ENCODE measurements at regions not wholly inside any gene's neighbourhood (a gene's known extent, or its start where the extent isn't known, plus 50 kb on each side); places are given as distances from the start of the nearest gene placed in this dataset.
"Not testable (repeated sequence)": the region's sequence is repeated elsewhere in the genome, so short reads cannot be mapped to it uniquely, and the experiment has no call there.

- Mint-ChIP-seq H3K4me1 (peaks cover 19% of the 10 kb centered on the region), H3K9me3 (peaks cover 10% of the 10 kb centered on the region), H3K27ac (no peak overlapping the region), H3K36me3 (ENCODE audit: low read depth) (peaks cover 2% of the 10 kb centered on the region), H3K27me3 (peaks cover 9% of the 10 kb centered on the region), H3K4me3 (no peak overlapping the region)
- no peak for DNase-seq
- CTCF ChIA-PET: no interaction called here
- POLR2A ChIA-PET: interaction anchor here (1.2 kb wide), 1 partner anchor 22 kb away, joined by 3 read pairs; no protein-coding TSS in a partner anchor
Measured at GRCh38 chr6:163756079-163756478, 341.6 kb downstream of the QKI start.

DNA sequence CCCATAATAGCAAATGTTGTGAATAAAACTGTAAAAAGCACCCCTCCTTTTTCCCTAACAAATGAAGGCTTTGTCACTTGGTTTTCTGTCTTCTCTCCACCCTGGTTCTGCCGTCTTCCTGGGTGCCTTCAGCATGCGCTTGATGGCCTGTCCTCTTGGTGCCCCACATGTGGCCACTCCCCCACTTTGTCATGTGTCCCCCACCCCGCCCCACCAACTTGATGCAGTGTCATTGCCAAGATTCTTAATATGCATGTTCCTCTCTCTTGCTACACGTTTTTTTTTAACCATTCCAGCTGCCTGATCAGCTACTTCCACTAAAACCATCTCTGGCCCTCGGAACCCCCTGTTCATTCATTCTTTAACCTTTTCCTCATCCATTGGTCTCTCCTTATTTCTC lies 340.3 kb downstream of the QKI start:
- peaks cover 2% of the 10 kb centered on the region for H3K36me3 Mint-ChIP-seq (ENCODE audit: low read depth)
- DNase-seq: no peak
- peaks cover 31% of the 10 kb centered on the region for H3K4me1 Mint-ChIP-seq
- POLR2A ChIA-PET: no interaction called here
- CTCF ChIA-PET: no interaction called here
- H3K27ac Mint-ChIP-seq: no peak overlapping the region
- peaks cover 10% of the 10 kb centered on the region for H3K9me3 Mint-ChIP-seq
- H3K4me3 Mint-ChIP-seq: no peak overlapping the region
- peaks cover 6% of the 10 kb centered on the region for H3K27me3 Mint-ChIP-seq

- Mint-ChIP-seq H3K4me3 (no peak overlapping the region), H3K9me3 (peaks cover 10% of the 10 kb centered on the region), H3K27me3 (peaks cover 2% of the 10 kb centered on the region), H3K27ac (no peak overlapping the region), H3K36me3 (ENCODE audit: low read depth) (peaks cover 2% of the 10 kb centered on the region), H3K4me1 (peaks cover 32% of the 10 kb centered on the region)
- DNase-seq: no peak
- CTCF ChIA-PET: no interaction called here
- POLR2A ChIA-PET: no interaction called here
Measured at GRCh38 chr6:163753430-163753829, 338.9 kb downstream of the QKI start.

GRCh38 chr6:163752446-163752845 lies 337.9 kb downstream of the QKI start:
- Mint-ChIP-seq H3K4me3 (no peak overlapping the region), H3K9me3 (peaks cover 10% of the 10 kb centered on the region), H3K36me3 (ENCODE audit: low read depth) (peaks cover 2% of the 10 kb centered on the region), H3K4me1 (peaks cover 32% of the 10 kb centered on the region), H3K27ac (no peak overlapping the region), H3K27me3 (peaks cover 2% of the 10 kb centered on the region)
- DNase-seq: no peak
- ChIA-PET CTCF (no interaction called here), POLR2A (interaction anchor here (2.9 kb wide), 1 partner anchor 14 kb away, joined by 6 read pairs; no protein-coding TSS in a partner anchor)

GRCh38 chr6:163751032-163751525 lies 336.6 kb downstream of the QKI start:
- Mint-ChIP-seq H3K27ac (peak overlapping the region; percentile 87), H3K4me1 (peaks cover 34% of the 10 kb centered on the region), H3K4me3 (peak overlapping the region; percentile 34), H3K9me3 (peaks cover 13% of the 10 kb centered on the region), H3K36me3 (ENCODE audit: low read depth) (peaks cover 2% of the 10 kb centered on the region), H3K27me3 (peaks cover 2% of the 10 kb centered on the region)
- ChIA-PET CTCF (no interaction called here), POLR2A (interaction anchor here (0.8 to 2.9 kb wide), 2 partner anchors 15 to 32 kb away, joined by 3 to 6 read pairs; no protein-coding TSS in a partner anchor)
- peak; percentile 51 for DNase-seq

GRCh38 chr6:163750431-163751031 lies 336.0 kb downstream of the QKI start:
- Mint-ChIP-seq H3K27ac (peak overlapping the region; percentile 87), H3K4me3 (peak overlapping the region; percentile 34), H3K36me3 (ENCODE audit: low read depth) (peaks cover 2% of the 10 kb centered on the region), H3K27me3 (peaks cover 2% of the 10 kb centered on the region), H3K4me1 (peaks cover 34% of the 10 kb centered on the region), H3K9me3 (peaks cover 13% of the 10 kb centered on the region)
- POLR2A ChIA-PET: interaction anchor here (2.9 kb wide), 1 partner anchor 16 kb away, joined by 6 read pairs; no protein-coding TSS in a partner anchor
- DNase-seq: peak; percentile 25
- CTCF ChIA-PET: no interaction called here

- H3K27ac Mint-ChIP-seq: no peak overlapping the region
- H3K4me1 Mint-ChIP-seq: peaks cover 34% of the 10 kb centered on the region
- POLR2A ChIA-PET: no interaction called here
- H3K4me3 Mint-ChIP-seq: no peak overlapping the region
- DNase-seq: no peak
- H3K36me3 Mint-ChIP-seq (ENCODE audit: low read depth): peaks cover 2% of the 10 kb centered on the region
- CTCF ChIA-PET: no interaction called here
- peaks cover 9% of the 10 kb centered on the region for H3K9me3 Mint-ChIP-seq
- H3K27me3 Mint-ChIP-seq: peaks cover 2% of the 10 kb centered on the region
Measured at GRCh38 chr6:163748886-163749285, 334.4 kb downstream of the QKI start.

DNA sequence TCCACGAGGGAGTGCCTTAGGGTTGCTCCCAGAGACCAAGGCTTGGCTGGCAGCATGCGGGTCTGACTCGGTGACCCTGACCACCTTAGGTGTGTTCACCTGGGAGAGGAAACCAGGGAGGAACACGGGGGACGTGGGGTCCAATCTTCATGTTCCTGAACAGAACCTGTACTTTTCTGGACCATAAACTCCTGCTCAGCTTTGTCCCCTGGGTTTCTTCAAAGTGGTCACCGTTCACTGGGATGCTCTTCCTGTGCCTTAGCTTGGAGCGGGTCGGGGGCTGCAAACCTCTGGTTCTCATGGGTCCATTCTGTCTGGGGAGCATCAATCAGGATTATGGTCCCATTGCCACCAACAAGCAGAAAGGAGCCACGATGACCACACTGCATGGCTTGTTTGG lies 333.5 kb downstream of the QKI start:
- no peak for DNase-seq
- no peak overlapping the region for H3K4me3 Mint-ChIP-seq
- no peak overlapping the region for H3K27ac Mint-ChIP-seq
- CTCF ChIA-PET: no interaction called here
- POLR2A ChIA-PET: no interaction called here
- peaks cover 2% of the 10 kb centered on the region for H3K36me3 Mint-ChIP-seq (ENCODE audit: low read depth)
- peaks cover 2% of the 10 kb centered on the region for H3K27me3 Mint-ChIP-seq
- peaks cover 29% of the 10 kb centered on the region for H3K4me1 Mint-ChIP-seq
- peaks cover 9% of the 10 kb centered on the region for H3K9me3 Mint-ChIP-seq

GRCh38 chr6:163747058-163747457 lies 332.5 kb downstream of the QKI start:
- H3K36me3 Mint-ChIP-seq (ENCODE audit: low read depth); DNase-seq; POLR2A ChIA-PET; CTCF ChIA-PET; H3K4me3 Mint-ChIP-seq; H3K27ac Mint-ChIP-seq; H3K9me3 Mint-ChIP-seq; H3K27me3 Mint-ChIP-seq: not testable (repeated sequence)
- H3K4me1 Mint-ChIP-seq: peaks cover 22% of the 10 kb centered on the region

GRCh38 chr6:163745536-163746400 lies 331.2 kb downstream of the QKI start:
- ChIA-PET POLR2A (no interaction called here), CTCF (no interaction called here)
- no peaks in the 10 kb centered on the region for H3K36me3 Mint-ChIP-seq (ENCODE audit: low read depth)
- DNase-seq: no peak
- H3K27me3 Mint-ChIP-seq: peaks cover 2% of the 10 kb centered on the region
- peaks cover 4% of the 10 kb centered on the region for H3K9me3 Mint-ChIP-seq
- peaks cover 12% of the 10 kb centered on the region for H3K4me1 Mint-ChIP-seq
- H3K4me3 Mint-ChIP-seq: no peak overlapping the region
- no peak overlapping the region for H3K27ac Mint-ChIP-seq

DNA sequence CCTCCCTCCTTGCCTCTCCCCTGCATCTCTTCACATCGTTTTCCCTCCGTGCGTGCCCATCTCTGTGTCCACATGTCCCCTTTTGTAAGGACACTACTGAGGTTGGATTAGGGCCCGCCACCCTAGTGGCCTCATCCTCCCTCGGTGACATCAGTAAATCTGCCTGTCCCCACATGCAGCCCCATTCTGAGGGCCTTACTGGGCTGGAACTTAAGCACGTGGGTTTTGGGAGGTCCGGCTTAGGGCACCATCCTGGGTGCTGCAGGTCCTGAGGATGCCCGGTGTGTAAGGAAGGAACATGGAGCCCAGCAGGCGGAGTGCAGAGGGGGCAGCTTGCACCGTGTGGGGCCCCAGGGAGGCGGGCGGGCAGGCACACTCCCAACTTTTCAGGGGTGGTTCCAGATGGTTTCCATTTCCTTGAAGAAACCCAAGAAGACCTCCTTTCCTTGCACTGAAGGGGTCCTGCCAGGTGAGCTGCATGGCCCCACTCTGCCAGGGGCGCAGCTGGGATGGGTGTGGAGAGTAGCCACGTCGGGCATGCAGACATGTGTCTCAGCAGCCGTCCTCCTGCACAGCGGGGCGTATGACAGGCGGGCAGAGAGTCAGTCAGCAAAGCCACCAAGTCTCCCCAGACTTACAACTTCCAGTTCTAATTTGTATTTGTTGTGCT lies 329.9 kb downstream of the QKI start:
- H3K4me3 Mint-ChIP-seq: no peak overlapping the region
- no peak overlapping the region for H3K27ac Mint-ChIP-seq
- peaks cover 2% of the 10 kb centered on the region for H3K4me1 Mint-ChIP-seq
- no peak for DNase-seq
- POLR2A ChIA-PET: no interaction called here
- H3K27me3 Mint-ChIP-seq: peaks cover 2% of the 10 kb centered on the region
- peaks cover 4% of the 10 kb centered on the region for H3K9me3 Mint-ChIP-seq
- CTCF ChIA-PET: no interaction called here
- H3K36me3 Mint-ChIP-seq (ENCODE audit: low read depth): no peaks in the 10 kb centered on the region

DNA sequence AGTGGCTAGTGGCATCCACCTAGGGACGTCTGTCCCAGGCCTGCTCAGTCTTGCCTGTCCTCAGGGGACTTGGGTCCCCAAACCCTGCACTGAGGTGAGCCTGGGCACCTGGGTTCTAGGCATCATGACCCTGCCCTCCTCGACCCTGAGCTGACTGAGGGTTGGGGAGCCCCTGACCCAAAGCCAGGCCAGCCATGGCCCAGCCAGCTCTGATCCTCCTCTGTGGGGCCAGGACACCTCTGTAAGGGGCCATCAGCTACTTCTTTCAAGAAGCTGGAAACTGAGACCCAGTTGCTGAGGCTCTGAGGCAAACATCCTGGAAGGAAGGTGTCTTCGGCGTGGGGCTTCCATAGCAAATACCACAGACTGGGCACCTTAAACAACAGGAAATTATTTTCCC lies 329.3 kb downstream of the QKI start:
- Mint-ChIP-seq H3K27me3 (peaks cover 2% of the 10 kb centered on the region), H3K36me3 (ENCODE audit: low read depth) (no peaks in the 10 kb centered on the region), H3K9me3 (peaks cover 4% of the 10 kb centered on the region), H3K27ac (no peak overlapping the region), H3K4me3 (no peak overlapping the region), H3K4me1 (peaks cover 2% of the 10 kb centered on the region)
- ChIA-PET CTCF (no interaction called here), POLR2A (no interaction called here)
- DNase-seq: no peak

GRCh38 chr6:163741743-163742363 lies 327.3 kb downstream of the QKI start:
- Mint-ChIP-seq H3K27ac (no peak overlapping the region), H3K4me3 (no peak overlapping the region), H3K36me3 (ENCODE audit: low read depth) (no peaks in the 10 kb centered on the region), H3K27me3 (peaks cover 3% of the 10 kb centered on the region), H3K4me1 (no peaks in the 10 kb centered on the region), H3K9me3 (no peaks in the 10 kb centered on the region)
- no peak for DNase-seq
- CTCF ChIA-PET: no interaction called here
- POLR2A ChIA-PET: no interaction called here
